ENCODE measurements at regions not wholly inside any gene's neighbourhood (a gene's known extent, or its start where the extent isn't known, plus 50 kb on each side); places are given as distances from the start of the nearest gene placed in this dataset.

- DNase-seq (ENCODE audit: insufficient read length, low spot score) = no peak
- TF ChIP-seq CTCF (IDR thresholded peaks at IDR 0.05; ENCODE audit: insufficient read depth, missing control alignments) = no peak
- no peak for FAIRE-seq
Measured at GRCh38 chr3:162193148-162194095, 696.8 kb downstream of the OTOL1 start.

GRCh38 chr3:162195147-162195546, 698.5 kb downstream of the OTOL1 start:
- DNase-seq (ENCODE audit: insufficient read length, low spot score) (no peak), FAIRE-seq (no peak)
- TF ChIP-seq CTCF (IDR thresholded peaks at IDR 0.05; ENCODE audit: insufficient read depth, missing control alignments) = no peak

GRCh38 chr3:162196964-162197363, 700.4 kb downstream of the OTOL1 start:
- FAIRE-seq = no peak
- TF ChIP-seq CTCF (IDR thresholded peaks at IDR 0.05; ENCODE audit: insufficient read depth, missing control alignments) = no peak
- no peak for DNase-seq (ENCODE audit: insufficient read length, low spot score)

- TF ChIP-seq CTCF (IDR thresholded peaks at IDR 0.05; ENCODE audit: insufficient read depth, missing control alignments) = no peak
- FAIRE-seq (no peak), DNase-seq (ENCODE audit: insufficient read length, low spot score) (no peak)
Measured at GRCh38 chr3:162200836-162201235, 704.2 kb downstream of the OTOL1 start.

GRCh38 chr3:162206648-162207047, 710.0 kb downstream of the OTOL1 start:
- no peak for TF ChIP-seq CTCF (IDR thresholded peaks at IDR 0.05; ENCODE audit: insufficient read depth, missing control alignments)
- FAIRE-seq = no peak
- no peak for DNase-seq (ENCODE audit: insufficient read length, low spot score)

- no peak for TF ChIP-seq CTCF (IDR thresholded peaks at IDR 0.05; ENCODE audit: insufficient read depth, missing control alignments)
- DNase-seq (ENCODE audit: insufficient read length, low spot score) = no peak
- FAIRE-seq = no peak
Measured at GRCh38 chr3:162211470-162211869, 714.9 kb downstream of the OTOL1 start.

- no peak for DNase-seq (ENCODE audit: insufficient read length, low spot score)
- TF ChIP-seq CTCF (IDR thresholded peaks at IDR 0.05; ENCODE audit: insufficient read depth, missing control alignments) = no peak
- FAIRE-seq = no peak
Measured at GRCh38 chr3:162213196-162213595, 716.6 kb downstream of the OTOL1 start.
